Femur (tissue), 1 donor: ENCODE measurements at regions not wholly inside any gene's neighbourhood (a gene's known extent, or its start where the extent isn't known, plus 50 kb on each side); places are given as distances from the start of the nearest gene placed in this dataset.
A peak's percentile ranks its signal among the peaks of the same experiment; 100 is the strongest.

Source experiments
- DNase-seq: peaks from one replicate; pipeline ENCODE4 v3.0.0-alpha.2; 2017

DNA sequence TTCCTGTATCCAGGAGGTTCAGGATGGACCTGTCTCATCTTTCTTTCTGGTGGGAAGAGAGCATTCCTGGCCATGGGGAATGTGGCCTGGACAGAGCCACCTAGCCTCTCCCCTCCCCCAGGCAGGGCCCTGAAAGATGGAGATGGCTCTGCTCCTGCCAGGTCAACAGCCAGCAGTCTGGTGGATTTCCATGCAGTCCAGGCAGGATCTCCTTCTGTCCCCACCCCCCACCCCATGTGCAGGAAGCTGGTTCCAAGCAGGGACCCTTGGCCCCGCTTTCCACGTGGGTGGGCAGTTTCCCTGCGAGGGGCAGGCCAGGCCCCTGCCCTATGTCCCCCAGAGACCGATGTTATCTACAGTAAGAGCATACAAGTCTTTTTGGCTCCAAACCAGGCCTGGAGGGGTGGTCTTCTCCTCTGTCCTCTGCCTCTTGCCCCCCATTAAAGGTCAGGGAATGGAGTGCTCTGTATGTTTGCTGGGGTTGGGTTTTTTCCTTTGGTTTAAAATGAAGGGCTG lies 240.5 kb downstream of the SEC14L1 start:
- no peak for DNase-seq

- no peak for DNase-seq
These were observed 241.0 kb downstream of the SEC14L1 start for GRCh38 chr17:77381731-77382130.

- peak; percentile 28 for DNase-seq
These were observed 241.7 kb downstream of the SEC14L1 start for GRCh38 chr17:77382356-77382911.

DNA sequence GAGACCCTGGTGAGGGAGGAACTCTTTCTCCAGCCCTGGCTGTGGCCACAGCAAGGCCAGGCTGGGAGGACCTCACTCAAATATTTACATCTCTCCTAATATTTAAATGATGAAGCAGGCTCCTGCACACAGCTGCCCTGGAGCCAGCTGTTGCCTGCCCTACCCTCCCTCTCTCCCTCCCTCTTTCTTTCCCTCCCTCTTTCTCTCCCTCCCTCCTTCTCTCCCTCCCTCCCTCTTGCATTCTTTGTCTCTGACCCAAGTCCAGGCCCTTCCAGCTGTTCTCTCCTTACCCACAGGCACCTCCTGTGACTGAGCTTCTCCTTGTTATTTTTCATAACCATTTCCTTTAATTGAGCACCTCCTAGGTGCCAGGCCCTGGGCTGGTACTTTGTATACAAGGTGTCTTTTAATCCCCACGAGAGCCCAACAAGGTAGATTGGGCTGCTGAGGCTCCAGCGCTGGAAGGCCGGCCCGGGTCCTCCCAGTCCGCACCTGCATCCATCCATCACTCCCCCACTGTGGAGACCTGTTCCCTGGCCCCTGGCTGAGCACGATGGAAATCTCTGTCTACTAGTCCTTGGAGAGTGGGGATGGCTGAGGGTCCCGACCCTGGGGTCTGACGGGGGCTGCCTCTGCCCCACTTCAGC lies 242.3 kb downstream of the SEC14L1 start:
- DNase-seq = peak; percentile 68

DNA sequence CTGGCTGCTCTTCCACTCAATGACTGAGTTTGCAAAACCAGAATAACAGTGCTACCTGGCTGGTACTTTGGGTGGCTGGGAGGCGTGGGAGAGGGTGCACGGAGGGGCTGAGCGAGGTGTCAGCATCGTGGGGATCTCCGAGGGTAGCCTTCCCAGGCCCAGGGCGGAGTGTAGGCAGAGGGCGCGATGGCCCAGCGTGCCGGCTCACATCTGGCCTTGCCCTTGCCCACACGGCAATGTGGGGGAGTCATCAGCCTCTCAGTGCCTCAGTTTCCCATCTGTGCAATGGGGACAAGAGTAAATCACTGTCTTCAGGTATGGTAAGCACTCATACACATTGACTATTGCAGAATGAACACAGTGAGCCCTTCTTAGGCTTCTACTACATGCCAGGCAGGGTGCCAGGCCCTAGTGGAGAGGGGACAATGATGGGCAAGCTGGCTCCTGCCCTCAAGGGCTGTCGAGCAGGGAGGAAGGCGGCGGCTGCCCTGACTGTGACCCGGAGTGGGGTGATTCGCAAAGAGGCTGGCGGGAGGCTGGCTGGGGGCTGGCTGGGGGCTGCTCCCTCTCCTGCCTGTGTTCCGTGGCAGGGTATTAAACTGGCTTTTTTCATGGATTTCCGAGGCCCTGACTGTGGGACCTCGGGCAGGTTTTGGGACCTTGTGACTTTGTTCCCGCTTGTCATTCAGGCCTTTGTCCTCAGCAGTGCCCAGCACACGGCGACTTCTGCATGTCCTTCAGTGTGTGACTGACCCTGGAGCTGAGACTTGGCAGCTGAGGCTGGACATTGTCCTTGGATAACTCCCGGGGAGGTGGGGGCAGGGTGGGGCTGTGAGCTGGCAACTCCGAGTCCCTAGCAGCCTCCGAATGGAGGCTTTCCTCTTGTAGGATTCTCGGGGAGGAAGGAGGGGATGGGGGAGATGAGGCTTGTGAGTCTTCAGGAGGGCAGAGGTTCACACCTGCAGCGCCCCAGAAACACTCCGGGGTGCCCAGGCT lies 243.1 kb downstream of the SEC14L1 start:
- DNase-seq = peak; percentile 50

DNA sequence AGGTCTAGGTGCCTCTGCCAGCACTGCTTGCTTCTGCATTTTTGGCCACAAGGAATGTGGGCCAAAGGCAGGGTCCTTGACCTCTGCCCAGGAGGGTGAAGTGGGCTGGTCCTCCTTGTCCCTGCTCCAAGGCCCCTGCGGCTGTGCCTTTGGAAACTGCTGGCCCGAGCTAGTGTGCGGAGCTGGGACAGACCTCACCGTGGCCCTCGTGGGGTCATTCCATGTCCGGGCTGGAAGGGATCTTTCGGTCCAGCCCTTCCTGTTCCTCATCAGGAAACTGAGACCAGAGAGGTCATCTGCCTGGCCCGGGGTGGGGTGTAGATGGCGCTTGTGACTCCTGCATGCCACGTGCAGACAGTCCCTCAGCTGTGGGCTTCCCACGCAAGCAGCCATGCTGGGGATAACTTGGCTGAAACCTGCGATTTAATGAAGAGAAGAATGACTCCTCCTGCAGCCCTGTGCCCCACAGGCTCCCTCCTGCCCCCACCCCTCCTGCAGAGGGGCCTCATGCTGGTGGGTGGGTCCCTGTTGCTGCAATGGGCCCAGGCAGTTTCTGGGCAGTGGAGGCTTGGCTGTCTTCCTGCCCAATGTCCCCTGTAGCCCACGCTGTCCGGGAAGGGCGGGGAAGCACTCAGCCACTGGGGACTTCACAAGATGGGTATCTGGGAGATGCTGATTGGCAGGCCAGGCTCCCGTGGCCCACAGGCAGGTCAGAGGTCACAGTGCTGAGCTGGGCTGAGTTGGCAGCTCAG lies 245.2 kb downstream of the SEC14L1 start:
- DNase-seq = no peak

- DNase-seq = no peak
These were observed 245.9 kb downstream of the SEC14L1 start for GRCh38 chr17:77386502-77387192.

DNA sequence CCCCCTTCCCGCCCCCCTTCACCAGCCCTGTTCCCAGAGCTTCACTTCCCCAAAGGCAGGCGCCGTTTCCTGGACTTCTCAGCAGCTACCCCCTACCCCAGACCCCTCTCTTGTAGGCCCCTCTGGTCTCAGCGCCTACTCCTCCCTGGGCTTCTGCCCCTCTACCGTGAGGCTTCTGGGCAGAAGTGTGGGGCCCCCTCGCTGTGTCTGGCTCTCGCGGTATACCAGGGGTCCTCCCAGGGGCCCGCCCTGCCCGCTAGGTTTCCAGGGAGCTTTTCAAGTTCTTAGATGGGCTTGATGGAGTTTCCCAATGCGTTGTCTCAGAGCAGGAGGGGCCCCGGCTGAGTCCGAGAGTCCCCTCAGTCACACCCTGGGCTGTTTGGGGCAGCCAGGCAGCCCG lies 247.1 kb downstream of the SEC14L1 start:
- DNase-seq = no peak

- no peak for DNase-seq
These were observed 247.9 kb downstream of the SEC14L1 start for GRCh38 chr17:77388384-77389306.

GRCh38 chr17:77390870-77391269 lies 250.1 kb downstream of the SEC14L1 start:
- DNase-seq = no peak

- DNase-seq = peak; percentile 91
These were observed 251.1 kb downstream of the SEC14L1 start for GRCh38 chr17:77391668-77392375.

DNA sequence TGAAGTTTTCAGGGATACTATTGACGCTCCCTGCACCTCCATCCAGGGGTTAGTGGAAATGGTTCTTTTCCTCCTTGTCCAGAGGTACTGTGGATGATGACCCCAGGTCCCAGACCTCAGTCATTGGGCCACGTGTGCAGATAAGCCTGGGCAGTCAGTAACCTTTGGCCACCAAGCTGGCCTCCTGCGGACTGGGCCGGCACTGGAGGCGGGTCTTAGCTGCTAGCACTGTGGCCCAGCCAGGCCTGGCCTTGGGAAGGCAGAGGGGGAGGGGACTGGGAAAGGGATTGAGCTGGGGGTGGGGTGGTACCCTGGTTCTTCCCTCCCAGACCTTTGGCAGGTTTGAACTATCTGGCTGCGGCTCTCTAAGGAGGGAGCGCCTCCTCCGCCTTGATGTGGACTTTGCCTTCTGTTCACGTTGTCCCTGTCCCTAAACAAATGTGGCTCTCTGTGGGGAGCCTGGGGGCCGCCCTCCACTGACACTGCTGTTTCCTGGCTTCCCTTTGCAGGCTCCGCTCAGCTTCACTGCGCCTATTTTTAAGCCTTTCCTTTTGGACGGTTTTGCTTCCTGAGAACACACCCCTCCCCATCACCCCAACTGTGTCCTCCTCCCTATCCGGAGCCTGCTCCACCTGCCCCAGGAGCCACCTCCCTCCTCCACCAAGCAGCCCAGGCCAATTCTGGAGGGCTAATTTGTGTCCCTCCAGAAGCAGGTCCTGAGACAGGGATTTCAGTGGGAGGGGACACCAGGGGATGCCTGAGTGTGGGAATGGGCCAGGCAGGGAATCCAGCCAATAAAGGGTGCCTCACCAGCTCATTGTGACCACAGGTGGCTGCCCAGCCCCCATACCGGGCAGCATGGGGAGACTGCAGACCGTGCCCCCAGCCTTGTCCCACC lies 251.9 kb downstream of the SEC14L1 start:
- no peak for DNase-seq

DNA sequence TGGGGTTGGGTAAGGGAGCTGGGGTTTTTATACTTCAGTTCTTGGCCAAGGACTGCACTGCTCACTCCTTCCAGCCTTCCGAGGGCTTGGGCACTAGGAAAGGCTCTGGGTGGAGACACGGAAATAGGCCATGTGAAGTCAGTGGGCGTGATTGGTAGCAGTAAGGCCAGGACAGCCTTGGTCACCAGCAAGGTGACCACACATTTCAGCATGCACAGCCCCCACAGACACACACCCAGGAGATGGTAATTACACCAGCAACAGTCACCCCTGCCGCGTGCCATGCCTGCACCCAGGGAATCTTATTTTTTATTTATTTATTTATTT lies 252.5 kb downstream of the SEC14L1 start:
- no peak for DNase-seq

GRCh38 chr17:77393867-77394539 lies 253.2 kb downstream of the SEC14L1 start:
- no peak for DNase-seq

- peak; percentile 70 for DNase-seq
These were observed 253.9 kb downstream of the SEC14L1 start for GRCh38 chr17:77394540-77395295.

GRCh38 chr17:77395501-77396048 lies 254.8 kb downstream of the SEC14L1 start:
- DNase-seq = no peak

GRCh38 chr17:77396610-77397009 lies 255.8 kb downstream of the SEC14L1 start:
- no peak for DNase-seq

- DNase-seq = no peak
These were observed 257.5 kb downstream of the SEC14L1 start for GRCh38 chr17:77398274-77398673.
